MM.1S (cell line): ENCODE measurements at regions not wholly inside any gene's neighbourhood (a gene's known extent, or its start where the extent isn't known, plus 50 kb on each side); places are given as distances from the start of the nearest gene placed in this dataset.
"Not testable (repeated sequence)": the region's sequence is repeated elsewhere in the genome, so short reads cannot be mapped to it uniquely, and the experiment has no call there.

Experiments
- DNase-seq: peaks from one replicate; pipeline ENCODE4 v3.0.0-alpha.2; 2015
- H2AFZ ChIP-seq: fragments of 300-600 bp; sonication (generic); 2 replicates; pipeline ENCODE4 v1.6.0; 2016; ENCODE audit warnings: antibody characterized with exemption, low read length
- H3F3A ChIP-seq: fragments of 300-600 bp; sonication (generic); 2 replicates; pipeline ENCODE4 v1.6.1; 2016; ENCODE audit warnings: mild to moderate bottlenecking, antibody characterized with exemption, low read length, moderate library complexity, mixed read lengths; ENCODE audit not compliant: insufficient read depth
- H3K27ac ChIP-seq: fragments of 300-600 bp; sonication (generic); 2 replicates; pipeline ENCODE4 v1.5.1; 2016; ENCODE audit warnings: mild to moderate bottlenecking, low read length
- H3K27me3 ChIP-seq: fragments of 300-600 bp; sonication (generic); replicated peaks from 2 replicates; pipeline ENCODE4 v1.6.0; 2016; ENCODE audit warnings: low read length; ENCODE audit not compliant: insufficient read depth
- H3K36me3 ChIP-seq: fragments of 300-600 bp; sonication (generic); replicated peaks from 2 replicates; pipeline ENCODE4 v1.6.1; 2016; ENCODE audit warnings: mild to moderate bottlenecking, low read length, mixed read lengths; ENCODE audit not compliant: insufficient read depth
- H3K4me1 ChIP-seq: fragments of 300-600 bp; sonication (generic); 2 replicates; pipeline ENCODE4 v1.6.1; 2016; ENCODE audit warnings: low read length, mixed read lengths
- H3K4me2 ChIP-seq: fragments of 300-600 bp; sonication (generic); 2 replicates; pipeline ENCODE4 v1.6.0; 2016; ENCODE audit warnings: low read depth, low read length
- H3K4me3 ChIP-seq: fragments of 300-600 bp; sonication (generic); 2 replicates; pipeline ENCODE4 v1.5.1; 2016; ENCODE audit warnings: low read length, mixed read lengths
- H3K79me2 ChIP-seq: fragments of 300-600 bp; sonication (generic); 2 replicates; pipeline ENCODE4 v1.6.1; 2016; ENCODE audit warnings: mixed run types, low read length, mixed read lengths
- H3K9ac ChIP-seq: fragments of 300-600 bp; sonication (generic); 2 replicates; pipeline ENCODE4 v1.6.1; 2016; ENCODE audit warnings: low read length, mixed read lengths
- H3K9me2 ChIP-seq: fragments of 300-600 bp; sonication (generic); replicated peaks from 2 replicates; pipeline ENCODE4 v1.6.1; 2016; ENCODE audit warnings: mild to moderate bottlenecking, low read length, mixed read lengths; ENCODE audit not compliant: insufficient read depth
- H3K9me3 ChIP-seq: fragments of 300-600 bp; sonication (generic); replicated peaks from 2 replicates; pipeline ENCODE4 v1.6.1; 2016; ENCODE audit warnings: mild to moderate bottlenecking, low read length, mixed read lengths; ENCODE audit not compliant: insufficient read depth
- H4K20me1 ChIP-seq: fragments of 300-600 bp; sonication (generic); 2 replicates; pipeline ENCODE4 v1.6.1; 2016; ENCODE audit warnings: mild to moderate bottlenecking, low read length, moderate library complexity, mixed read lengths; ENCODE audit not compliant: insufficient read depth
- CTCF ChIP-seq: fragments of 300-600 bp; sonication (generic); IDR thresholded peaks from 2 replicates; pipeline ENCODE4 v1.5.1; 2016; ENCODE audit warnings: antibody characterized with exemption, low read length, mixed read lengths
- EZH2 ChIP-seq: fragments of 300-600 bp; sonication (generic); optimal IDR thresholded peaks from 2 replicates; pipeline ENCODE3; 2017; ENCODE audit warnings: low read depth, mild to moderate bottlenecking, antibody characterized with exemption, low read length, mixed read lengths
- EZH2phosphoT487 ChIP-seq: fragments of 300-600 bp; sonication (generic); IDR thresholded peaks from 2 replicates; pipeline ENCODE4 v1.6.1; 2018; ENCODE audit warnings: antibody characterized with exemption, low read length

GRCh38 chr11:81569999-81570398, 1163.7 kb downstream of the FAM181B start:
- no peaks in the 10 kb centered on the region for H3K9me3 ChIP-seq
- H3K27me3 ChIP-seq = no peaks in the 10 kb centered on the region
- no peak overlapping the region for H3K9ac ChIP-seq
- no peak for DNase-seq
- no peak overlapping the region for H3K27ac ChIP-seq
- TF ChIP-seq CTCF (no peak), EZH2 (no peak), EZH2phosphoT487 (no peak)
- no peaks in the 10 kb centered on the region for H3F3A ChIP-seq
- no peaks in the 10 kb centered on the region for H3K79me2 ChIP-seq
- H3K36me3 ChIP-seq = no peaks in the 10 kb centered on the region
- H2AFZ ChIP-seq = no peak overlapping the region
- H3K4me1 ChIP-seq = no peaks in the 10 kb centered on the region
- H3K4me3 ChIP-seq = no peak overlapping the region
- no peaks in the 10 kb centered on the region for H4K20me1 ChIP-seq
- H3K4me2 ChIP-seq = no peak overlapping the region
- H3K9me2 ChIP-seq = no peaks in the 10 kb centered on the region

- Histone ChIP-seq H3F3A (no peaks in the 10 kb centered on the region), H3K9me2 (no peaks in the 10 kb centered on the region), H3K27ac (no peak overlapping the region), H3K36me3 (no peaks in the 10 kb centered on the region), H3K27me3 (no peaks in the 10 kb centered on the region), H3K4me2 (no peak overlapping the region), H3K9ac (no peak overlapping the region), H3K9me3 (no peaks in the 10 kb centered on the region), H3K4me3 (no peak overlapping the region), H3K79me2 (no peaks in the 10 kb centered on the region), H4K20me1 (no peaks in the 10 kb centered on the region), H3K4me1 (no peaks in the 10 kb centered on the region), H2AFZ (no peak overlapping the region)
- no peak for DNase-seq
- no peak for TF ChIP-seq EZH2phosphoT487
- TF ChIP-seq CTCF = no peak
- no peak for TF ChIP-seq EZH2
Observed at GRCh38 chr11:81568918-81569317, 1164.7 kb downstream of the FAM181B start.

GRCh38 chr11:81548123-81548522, 1185.5 kb downstream of the FAM181B start:
- Histone ChIP-seq H3K9me2 (no peaks in the 10 kb centered on the region), H3K79me2 (no peaks in the 10 kb centered on the region), H3K9me3 (no peaks in the 10 kb centered on the region), H3K36me3 (no peaks in the 10 kb centered on the region), H3K4me3 (no peak overlapping the region), H2AFZ (no peak overlapping the region), H3K4me1 (no peaks in the 10 kb centered on the region), H3F3A (no peaks in the 10 kb centered on the region), H3K27me3 (no peaks in the 10 kb centered on the region), H3K27ac (no peak overlapping the region), H3K9ac (no peak overlapping the region), H4K20me1 (no peaks in the 10 kb centered on the region), H3K4me2 (no peak overlapping the region)
- TF ChIP-seq EZH2 = no peak
- TF ChIP-seq CTCF = no peak
- TF ChIP-seq EZH2phosphoT487 = no peak
- DNase-seq = no peak

- not testable (repeated sequence) for H3K9me2 ChIP-seq, H3F3A ChIP-seq, H3K9me3 ChIP-seq, H2AFZ ChIP-seq, DNase-seq, H3K9ac ChIP-seq, H4K20me1 ChIP-seq, H3K4me2 ChIP-seq, H3K4me3 ChIP-seq, H3K79me2 ChIP-seq, H3K27me3 ChIP-seq, H3K4me1 ChIP-seq, H3K27ac ChIP-seq, H3K36me3 ChIP-seq
Observed at GRCh38 chr11:81539806-81540205, 1193.9 kb downstream of the FAM181B start.
